Osteoblast (primary cell): ENCODE measurements at regions not wholly inside any gene's neighbourhood (a gene's known extent, or its start where the extent isn't known, plus 50 kb on each side); places are given as distances from the start of the nearest gene placed in this dataset.
"Not testable (repeated sequence)": the region's sequence is repeated elsewhere in the genome, so short reads cannot be mapped to it uniquely, and the experiment has no call there.

Experiments used
- DNase-seq: peaks from one replicate; pipeline ENCODE4 v3.0.0; 2011; ENCODE audit warnings: low spot score, mixed read lengths; ENCODE audit not compliant: insufficient read length; ENCODE audit errors: missing footprints
- H2AFZ ChIP-seq: 2 replicates; pipeline ENCODE4 v1.6.0; 2011; ENCODE audit warnings: mild to moderate bottlenecking, low read length
- H3K27ac ChIP-seq: 2 replicates; pipeline ENCODE4 v1.5.1; 2011; ENCODE audit warnings: mild to moderate bottlenecking, low read depth, low read length, moderate library complexity
- H3K27me3 ChIP-seq: 2 replicates; pipeline ENCODE4 v1.6.0; 2012; ENCODE audit warnings: mild to moderate bottlenecking, control low read depth, inconsistent platforms, low read length, moderate library complexity; ENCODE audit not compliant: insufficient read depth
- H3K36me3 ChIP-seq: 2 replicates; pipeline ENCODE4 v1.5.1; 2011; ENCODE audit warnings: mild to moderate bottlenecking, low read length, control low read depth, moderate library complexity; ENCODE audit not compliant: insufficient read depth
- H3K4me1 ChIP-seq: 2 replicates; pipeline ENCODE4 v1.5.1; 2011; ENCODE audit warnings: mild to moderate bottlenecking, low read length, control low read depth, moderate library complexity; ENCODE audit not compliant: insufficient read depth
- H3K4me2 ChIP-seq: 2 replicates; pipeline ENCODE4 v1.6.0; 2011; ENCODE audit warnings: mild to moderate bottlenecking, low read length; ENCODE audit not compliant: insufficient read depth
- H3K4me3 ChIP-seq: fragments of 200-600 bp; sonication (generic); 3 replicates; pipeline ENCODE4 v1.5.1; 2012; ENCODE audit warnings: mild to moderate bottlenecking, low read length, inconsistent platforms; ENCODE audit not compliant: insufficient read depth
- H3K79me2 ChIP-seq: 2 replicates; pipeline ENCODE4 v1.6.0; 2012; ENCODE audit warnings: mild to moderate bottlenecking, low read length, control low read depth, inconsistent platforms; ENCODE audit not compliant: insufficient read depth
- H3K9me3 ChIP-seq: 2 replicates; pipeline ENCODE4 v1.5.1; 2011; ENCODE audit warnings: low read depth, low read length, control low read depth
- H4K20me1 ChIP-seq: 2 replicates; pipeline ENCODE4 v1.6.0; 2012; ENCODE audit warnings: mild to moderate bottlenecking, low read length, control low read depth; ENCODE audit not compliant: insufficient read depth
- TF ChIP-seq, protein P1 (sequence below): IDR thresholded peaks from 2 replicates; pipeline ENCODE4 v1.5.1; 2011; ENCODE audit warnings: mild to moderate bottlenecking, low read depth, low read length, moderate library complexity; ENCODE audit errors: extremely low read depth

DNA sequence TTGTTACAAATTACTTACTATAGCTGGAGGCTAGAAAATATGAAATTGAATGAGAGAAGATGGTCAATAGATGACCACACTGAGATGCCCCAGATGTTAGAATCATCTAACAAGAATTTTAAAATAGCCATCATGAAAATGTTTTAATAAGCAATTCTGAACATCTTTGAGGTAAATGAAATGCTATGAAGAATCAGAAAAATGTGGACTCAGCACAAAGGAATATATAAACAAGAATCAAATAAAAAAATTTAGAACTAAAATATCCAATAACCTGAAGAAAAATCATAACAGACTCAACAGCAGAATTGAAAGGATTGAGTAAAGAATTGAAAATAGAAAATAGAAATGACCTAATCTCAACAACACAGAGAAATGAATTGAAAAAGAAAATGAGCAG lies 248.5 kb downstream of the PRDM9 start:
- Histone ChIP-seq H3K79me2 (no peaks in the 10 kb centered on the region), H2AFZ (no peak overlapping the region), H3K4me1 (no peaks in the 10 kb centered on the region), H3K27ac (no peak overlapping the region), H3K36me3 (no peaks in the 10 kb centered on the region), H3K4me2 (no peak overlapping the region), H3K27me3 (no peaks in the 10 kb centered on the region), H3K4me3 (no peak overlapping the region), H4K20me1 (no peaks in the 10 kb centered on the region), H3K9me3 (no peaks in the 10 kb centered on the region)
- TF ChIP-seq, protein P1, sequence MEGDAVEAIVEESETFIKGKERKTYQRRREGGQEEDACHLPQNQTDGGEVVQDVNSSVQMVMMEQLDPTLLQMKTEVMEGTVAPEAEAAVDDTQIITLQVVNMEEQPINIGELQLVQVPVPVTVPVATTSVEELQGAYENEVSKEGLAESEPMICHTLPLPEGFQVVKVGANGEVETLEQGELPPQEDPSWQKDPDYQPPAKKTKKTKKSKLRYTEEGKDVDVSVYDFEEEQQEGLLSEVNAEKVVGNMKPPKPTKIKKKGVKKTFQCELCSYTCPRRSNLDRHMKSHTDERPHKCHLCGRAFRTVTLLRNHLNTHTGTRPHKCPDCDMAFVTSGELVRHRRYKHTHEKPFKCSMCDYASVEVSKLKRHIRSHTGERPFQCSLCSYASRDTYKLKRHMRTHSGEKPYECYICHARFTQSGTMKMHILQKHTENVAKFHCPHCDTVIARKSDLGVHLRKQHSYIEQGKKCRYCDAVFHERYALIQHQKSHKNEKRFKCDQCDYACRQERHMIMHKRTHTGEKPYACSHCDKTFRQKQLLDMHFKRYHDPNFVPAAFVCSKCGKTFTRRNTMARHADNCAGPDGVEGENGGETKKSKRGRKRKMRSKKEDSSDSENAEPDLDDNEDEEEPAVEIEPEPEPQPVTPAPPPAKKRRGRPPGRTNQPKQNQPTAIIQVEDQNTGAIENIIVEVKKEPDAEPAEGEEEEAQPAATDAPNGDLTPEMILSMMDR, result no peak
- no peak for DNase-seq

DNA sequence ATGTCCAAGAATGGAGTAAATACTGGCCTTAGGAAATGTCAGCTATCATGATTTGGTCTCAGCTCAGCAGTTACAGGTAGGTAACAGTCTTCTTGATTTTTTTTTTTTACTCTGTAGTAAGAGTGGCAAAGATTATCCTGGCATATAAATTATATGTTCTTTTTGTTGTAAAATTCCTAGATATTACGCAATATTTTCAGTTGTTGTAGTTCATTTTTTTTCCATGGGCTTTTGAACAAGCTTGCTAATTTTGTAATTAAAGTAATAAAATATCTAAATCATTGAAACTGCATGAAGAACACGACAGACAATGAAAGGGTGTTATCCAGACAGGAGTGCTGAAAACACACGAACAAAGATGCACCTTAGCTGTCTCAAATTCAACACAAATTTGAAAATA lies 249.4 kb downstream of the PRDM9 start:
- Histone ChIP-seq H3K27ac (no peak overlapping the region), H3K4me1 (no peaks in the 10 kb centered on the region), H3K36me3 (no peaks in the 10 kb centered on the region), H3K4me2 (no peak overlapping the region), H3K79me2 (no peaks in the 10 kb centered on the region), H4K20me1 (no peaks in the 10 kb centered on the region), H3K9me3 (peaks cover 2% of the 10 kb centered on the region), H2AFZ (no peak overlapping the region), H3K27me3 (no peaks in the 10 kb centered on the region), H3K4me3 (no peak overlapping the region)
- TF ChIP-seq, protein P1, result no peak
- no peak for DNase-seq

DNA sequence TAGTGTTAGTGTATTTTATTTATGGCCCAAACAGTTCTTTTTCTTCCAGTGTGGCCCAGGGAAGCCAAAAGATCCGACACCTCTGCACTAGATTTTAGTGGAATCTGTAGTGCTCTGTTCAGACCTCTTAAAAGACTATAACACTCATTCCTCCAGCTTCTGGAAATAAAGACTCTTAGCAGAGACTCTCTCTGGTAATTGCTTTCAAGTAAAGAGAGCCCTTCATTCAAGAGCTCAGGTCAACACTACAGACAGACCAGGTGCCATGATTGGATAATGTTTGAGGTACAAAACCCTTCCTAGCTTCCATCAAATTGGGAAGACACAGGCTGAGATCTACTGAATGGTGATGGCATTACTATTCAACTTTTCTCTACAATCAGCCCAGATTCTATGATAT lies 255.8 kb downstream of the PRDM9 start:
- no peak overlapping the region for H2AFZ ChIP-seq
- peaks cover 5% of the 10 kb centered on the region for H3K9me3 ChIP-seq
- H3K4me2 ChIP-seq, result no peak overlapping the region
- no peaks in the 10 kb centered on the region for H3K36me3 ChIP-seq
- H4K20me1 ChIP-seq, result no peaks in the 10 kb centered on the region
- H3K4me1 ChIP-seq, result no peaks in the 10 kb centered on the region
- H3K4me3 ChIP-seq, result no peak overlapping the region
- H3K27ac ChIP-seq, result no peak overlapping the region
- TF ChIP-seq, protein P1, result no peak
- DNase-seq, result no peak
- no peaks in the 10 kb centered on the region for H3K27me3 ChIP-seq
- H3K79me2 ChIP-seq, result no peaks in the 10 kb centered on the region

DNA sequence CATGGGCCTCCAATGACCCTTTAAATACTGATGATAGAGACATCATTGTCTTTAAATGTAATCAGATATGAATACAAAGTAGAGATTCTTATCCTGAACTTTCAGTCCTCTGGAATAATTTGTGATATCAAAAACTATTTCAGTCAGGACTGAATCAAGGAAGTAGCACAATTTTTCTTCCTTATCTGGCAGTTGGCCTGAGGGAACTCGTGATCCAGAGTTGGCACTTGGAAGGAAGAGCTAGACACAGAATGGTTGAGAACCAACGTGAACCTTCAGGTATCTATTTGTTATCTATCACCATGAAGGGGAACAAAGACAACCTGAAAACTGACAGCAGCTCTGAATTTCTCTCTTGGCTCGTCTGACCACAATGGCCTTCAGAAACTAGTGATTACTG lies 269.3 kb downstream of the PRDM9 start:
- no peak overlapping the region for H3K4me3 ChIP-seq
- H3K4me2 ChIP-seq, result no peak overlapping the region
- no peaks in the 10 kb centered on the region for H3K4me1 ChIP-seq
- H3K36me3 ChIP-seq, result no peaks in the 10 kb centered on the region
- no peak for DNase-seq
- H3K27me3 ChIP-seq, result no peaks in the 10 kb centered on the region
- H4K20me1 ChIP-seq, result no peaks in the 10 kb centered on the region
- H3K79me2 ChIP-seq, result no peaks in the 10 kb centered on the region
- no peak overlapping the region for H3K27ac ChIP-seq
- H3K9me3 ChIP-seq, result no peaks in the 10 kb centered on the region
- no peak overlapping the region for H2AFZ ChIP-seq
- TF ChIP-seq, protein P1, result no peak

- H3K4me1 ChIP-seq, DNase-seq, H3K27ac ChIP-seq, H3K9me3 ChIP-seq, H3K4me2 ChIP-seq, H2AFZ ChIP-seq, H3K36me3 ChIP-seq, H4K20me1 ChIP-seq, H3K27me3 ChIP-seq, H3K79me2 ChIP-seq, H3K4me3 ChIP-seq: not testable (repeated sequence)
Measured at GRCh38 chr5:23800307-23800706, 292.9 kb downstream of the PRDM9 start.
